Loucy (cell line): ENCODE measurements at regions not wholly inside any gene's neighbourhood (a gene's known extent, or its start where the extent isn't known, plus 50 kb on each side); places are given as distances from the start of the nearest gene placed in this dataset.

Source experiments
- EZH2phosphoT487 ChIP-seq: fragments of 200-600 bp; IDR thresholded peaks from 2 replicates; pipeline ENCODE4 v1.6.1; 2018; ENCODE audit warnings: antibody characterized with exemption, mild to moderate bottlenecking, moderate library complexity, borderline replicate concordance
- TF ChIP-seq, protein P1 (sequence below): fragments of 200-600 bp; sonication (generic); conservative IDR thresholded peaks from 2 replicates; pipeline ENCODE4 v1.5.1; 2014; ENCODE audit warnings: mild to moderate bottlenecking, antibody characterized with exemption, low read length

- TF ChIP-seq, protein P1, sequence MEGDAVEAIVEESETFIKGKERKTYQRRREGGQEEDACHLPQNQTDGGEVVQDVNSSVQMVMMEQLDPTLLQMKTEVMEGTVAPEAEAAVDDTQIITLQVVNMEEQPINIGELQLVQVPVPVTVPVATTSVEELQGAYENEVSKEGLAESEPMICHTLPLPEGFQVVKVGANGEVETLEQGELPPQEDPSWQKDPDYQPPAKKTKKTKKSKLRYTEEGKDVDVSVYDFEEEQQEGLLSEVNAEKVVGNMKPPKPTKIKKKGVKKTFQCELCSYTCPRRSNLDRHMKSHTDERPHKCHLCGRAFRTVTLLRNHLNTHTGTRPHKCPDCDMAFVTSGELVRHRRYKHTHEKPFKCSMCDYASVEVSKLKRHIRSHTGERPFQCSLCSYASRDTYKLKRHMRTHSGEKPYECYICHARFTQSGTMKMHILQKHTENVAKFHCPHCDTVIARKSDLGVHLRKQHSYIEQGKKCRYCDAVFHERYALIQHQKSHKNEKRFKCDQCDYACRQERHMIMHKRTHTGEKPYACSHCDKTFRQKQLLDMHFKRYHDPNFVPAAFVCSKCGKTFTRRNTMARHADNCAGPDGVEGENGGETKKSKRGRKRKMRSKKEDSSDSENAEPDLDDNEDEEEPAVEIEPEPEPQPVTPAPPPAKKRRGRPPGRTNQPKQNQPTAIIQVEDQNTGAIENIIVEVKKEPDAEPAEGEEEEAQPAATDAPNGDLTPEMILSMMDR: no peak
- TF ChIP-seq EZH2phosphoT487: no peak
Observed at GRCh38 chr1:75074831-75075395, 59.3 kb upstream of the LHX8 start.
